Omental fat pad (tissue), 3 donors: ENCODE measurements at regions not wholly inside any gene's neighbourhood (a gene's known extent, or its start where the extent isn't known, plus 50 kb on each side); places are given as distances from the start of the nearest gene placed in this dataset.

ENCODE experiments used
- ATAC-seq: fragments of 150-250 bp; one replicate; pipeline ENCODE4 v1.9.1; 2016; ENCODE audit warnings: mild to moderate bottlenecking, moderate library complexity; ENCODE audit not compliant: low FRiP score
- DNase-seq: peaks from one replicate; pipeline ENCODE4 v3.0.0-alpha.2; 2019; ENCODE audit warnings: low spot score
- TF ChIP-seq, protein P1 (sequence below), 3 donors: fragments of 450-650 bp; IDR thresholded peaks; one replicate each; pipeline ENCODE4 v1.5.1; 2016 to 2017; ENCODE audit warnings: antibody characterized with exemption in 3 of 3, mild to moderate bottlenecking in 3 of 3, moderate library complexity in 2 of 3

DNA sequence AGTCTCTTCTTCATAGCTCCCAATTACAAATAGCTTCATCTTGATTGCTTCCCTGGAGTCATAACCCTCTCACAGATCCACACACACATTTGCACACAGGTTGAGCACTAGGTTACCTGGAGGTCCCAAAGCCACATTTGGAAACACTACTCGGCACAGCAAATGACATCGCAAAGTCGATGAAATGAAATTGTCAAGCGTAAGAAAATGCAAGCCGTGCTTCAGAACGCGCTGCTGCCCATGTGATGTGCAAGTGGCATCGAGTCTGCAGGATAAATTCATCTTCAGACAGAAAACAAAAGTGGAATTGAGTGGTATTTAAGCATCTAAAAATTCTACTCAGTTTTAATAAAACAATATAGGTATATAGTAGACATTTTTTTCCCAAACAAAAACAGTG lies 298.0 kb downstream of the TFAP2C start:
- no peak for DNase-seq
- TF ChIP-seq, protein P1, sequence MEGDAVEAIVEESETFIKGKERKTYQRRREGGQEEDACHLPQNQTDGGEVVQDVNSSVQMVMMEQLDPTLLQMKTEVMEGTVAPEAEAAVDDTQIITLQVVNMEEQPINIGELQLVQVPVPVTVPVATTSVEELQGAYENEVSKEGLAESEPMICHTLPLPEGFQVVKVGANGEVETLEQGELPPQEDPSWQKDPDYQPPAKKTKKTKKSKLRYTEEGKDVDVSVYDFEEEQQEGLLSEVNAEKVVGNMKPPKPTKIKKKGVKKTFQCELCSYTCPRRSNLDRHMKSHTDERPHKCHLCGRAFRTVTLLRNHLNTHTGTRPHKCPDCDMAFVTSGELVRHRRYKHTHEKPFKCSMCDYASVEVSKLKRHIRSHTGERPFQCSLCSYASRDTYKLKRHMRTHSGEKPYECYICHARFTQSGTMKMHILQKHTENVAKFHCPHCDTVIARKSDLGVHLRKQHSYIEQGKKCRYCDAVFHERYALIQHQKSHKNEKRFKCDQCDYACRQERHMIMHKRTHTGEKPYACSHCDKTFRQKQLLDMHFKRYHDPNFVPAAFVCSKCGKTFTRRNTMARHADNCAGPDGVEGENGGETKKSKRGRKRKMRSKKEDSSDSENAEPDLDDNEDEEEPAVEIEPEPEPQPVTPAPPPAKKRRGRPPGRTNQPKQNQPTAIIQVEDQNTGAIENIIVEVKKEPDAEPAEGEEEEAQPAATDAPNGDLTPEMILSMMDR (IDR thresholded peaks at IDR 0.05): no peak
- no peak for ATAC-seq

DNA sequence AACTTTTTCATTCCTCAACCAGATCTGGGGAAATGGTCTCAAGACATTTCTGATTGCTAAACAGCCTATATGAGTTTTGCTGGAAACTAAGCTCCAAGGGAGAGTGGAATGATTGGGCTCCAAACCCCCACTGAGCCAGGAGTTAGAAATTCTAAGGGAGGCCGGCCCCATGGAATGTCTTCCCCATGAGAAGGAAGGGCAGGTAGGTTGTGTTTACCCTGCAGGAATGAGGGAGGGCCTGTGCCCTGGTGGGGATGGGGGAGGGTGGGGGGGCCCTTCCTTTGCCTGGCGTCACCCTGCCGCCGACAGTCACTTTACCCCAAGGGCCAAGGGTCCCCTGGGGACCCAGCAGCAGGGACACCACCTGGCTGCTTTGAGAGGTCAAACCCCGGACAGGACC lies 298.9 kb downstream of the TFAP2C start:
- ATAC-seq (no peak), DNase-seq (no peak)
- TF ChIP-seq, protein P1 (IDR thresholded peaks at IDR 0.05): no peak

DNA sequence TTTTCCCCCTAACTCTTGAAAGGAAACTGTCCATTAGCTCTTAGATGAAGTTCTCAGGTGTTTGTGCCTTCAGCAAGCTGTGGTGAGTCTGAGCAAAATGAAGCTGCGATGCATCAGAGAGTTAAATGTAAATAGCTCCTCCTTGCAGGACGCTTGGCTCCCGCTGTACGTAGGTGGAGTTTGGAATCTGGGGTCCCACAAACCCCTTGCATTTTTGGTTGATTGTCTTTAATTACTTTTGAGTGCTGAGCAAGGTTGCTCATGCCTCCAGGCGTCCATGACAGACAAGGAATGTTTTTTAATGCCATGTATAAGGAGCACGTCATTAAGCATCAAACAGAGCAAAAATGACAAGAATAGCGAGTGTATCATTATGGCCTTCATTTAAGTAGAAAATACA lies 300.5 kb downstream of the TFAP2C start:
- no peak for DNase-seq
- ATAC-seq: no peak

DNA sequence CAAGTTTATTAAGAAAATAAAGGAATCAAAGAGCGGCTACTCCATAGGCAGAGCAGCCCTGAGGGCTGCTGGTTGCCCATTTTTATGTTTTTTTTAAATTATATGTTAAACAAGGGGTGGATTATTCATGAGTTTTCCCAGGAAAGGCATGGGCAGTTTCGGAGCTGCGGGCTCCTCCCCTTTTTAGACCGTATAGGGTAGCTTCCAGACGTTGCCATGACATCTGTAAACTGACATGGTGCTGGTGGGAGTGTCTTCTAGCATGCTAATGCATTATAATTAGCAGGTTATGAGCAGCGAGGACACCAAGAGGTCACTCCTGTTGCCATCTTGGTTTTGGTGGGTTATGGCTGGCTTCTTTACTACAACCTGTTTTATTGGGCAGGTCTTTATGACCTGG lies 301.8 kb downstream of the TFAP2C start:
- TF ChIP-seq, protein P1 (IDR thresholded peaks at IDR 0.05): no peak
- DNase-seq: no peak
- ATAC-seq: no peak

More for the DNA sequence above, 300.5 kb downstream of the TFAP2C start:
- TF ChIP-seq, protein P1 (IDR thresholded peaks at IDR 0.05): no peak

DNA sequence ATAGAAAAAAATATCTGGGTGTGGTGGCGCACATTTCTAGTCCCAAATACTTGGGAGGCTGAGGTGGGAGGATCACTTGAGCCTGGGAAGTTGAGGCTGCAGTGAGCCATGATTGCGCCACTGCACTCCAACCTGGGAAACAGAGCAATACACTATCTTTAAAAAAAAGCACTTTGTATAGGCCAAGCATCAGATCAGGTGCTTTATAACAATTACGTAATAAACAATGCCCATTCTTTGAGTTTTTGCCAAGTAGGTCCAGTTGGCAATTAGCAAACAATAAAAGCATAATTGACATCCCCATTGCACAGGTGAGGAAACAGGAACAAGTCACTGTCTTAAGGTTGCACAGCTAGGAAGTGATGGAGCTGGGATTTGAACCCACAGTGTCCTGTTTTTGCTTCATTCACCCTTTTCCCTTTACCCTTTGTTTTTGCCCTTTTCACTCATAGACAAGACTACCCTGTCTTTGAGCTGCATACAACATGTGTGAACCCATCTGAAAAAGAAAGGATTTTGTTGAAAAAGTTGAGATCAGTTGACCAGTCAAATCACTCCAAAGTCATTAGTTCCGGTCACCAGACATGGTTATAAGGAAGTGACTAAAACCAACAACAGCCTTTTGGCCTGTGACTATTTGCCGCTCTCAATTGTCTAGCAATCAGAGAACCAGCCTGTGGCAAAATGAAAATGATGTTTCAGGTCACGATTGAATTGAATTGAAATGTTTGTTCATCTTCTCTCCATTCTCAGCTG lies 303.6 kb downstream of the TFAP2C start:
- no peak for ATAC-seq
- TF ChIP-seq, protein P1 (IDR thresholded peaks at IDR 0.05): no peak
- no peak for DNase-seq

DNA sequence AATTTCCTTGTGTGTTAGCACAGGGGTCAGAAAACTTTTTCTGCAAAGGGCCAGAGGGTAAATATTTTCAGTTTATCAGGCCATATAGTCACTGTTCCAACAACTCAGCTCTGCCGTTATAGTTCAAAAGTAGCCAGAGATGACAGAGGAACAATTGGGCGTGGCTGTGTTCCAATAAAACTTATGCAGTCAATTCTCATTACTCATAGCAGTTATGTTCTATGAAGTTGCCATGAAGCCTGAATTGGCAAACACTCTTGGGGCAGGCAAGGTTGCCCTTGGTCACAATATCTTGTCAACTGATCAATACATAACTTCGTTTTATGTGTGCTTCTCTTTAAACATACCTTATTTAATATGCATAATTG lies 304.2 kb downstream of the TFAP2C start:
- DNase-seq (no peak), ATAC-seq (no peak)
- TF ChIP-seq, protein P1 (IDR thresholded peaks at IDR 0.05): no peak

DNA sequence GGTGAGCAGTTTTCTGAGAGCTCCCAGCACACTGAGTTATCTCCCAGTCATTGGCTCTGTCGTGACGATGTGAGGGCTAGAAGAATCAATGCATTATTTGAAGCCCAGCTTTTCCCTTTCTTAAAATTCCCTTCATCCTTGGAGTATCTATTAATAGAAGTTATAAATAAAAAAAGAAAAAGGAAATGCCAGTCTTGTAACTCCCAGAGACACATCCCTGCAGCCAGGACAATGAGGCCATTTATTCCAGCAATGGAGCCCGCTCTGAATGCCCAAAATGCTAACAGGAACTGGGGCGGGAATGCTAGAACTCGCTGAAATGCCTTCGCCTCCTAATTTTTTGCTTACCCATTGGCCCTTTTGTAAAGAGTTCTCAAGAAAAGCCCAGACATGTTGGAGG lies 305.8 kb downstream of the TFAP2C start:
- DNase-seq (no peak), ATAC-seq (no peak)
- TF ChIP-seq, protein P1 (IDR thresholded peaks at IDR 0.05): no peak
